H9 (cell line): ENCODE measurements at regions not wholly inside any gene's neighbourhood (a gene's known extent, or its start where the extent isn't known, plus 50 kb on each side); places are given as distances from the start of the nearest gene placed in this dataset.

Experiments
- DNase-seq: peaks from one replicate; pipeline ENCODE4 v3.0.0-alpha.2; 2017
- H2AFZ ChIP-seq: one replicate; pipeline ENCODE4 v1.6.1; 2013; ENCODE audit warnings: mild to moderate bottlenecking, low read length, control low read depth, moderate library complexity
- H2AK5ac ChIP-seq: 2 replicates; pipeline ENCODE4 v1.6.1; 2013; ENCODE audit warnings: low read length, control low read depth, mixed read lengths; ENCODE audit not compliant: insufficient read length
- H2BK120ac ChIP-seq: one replicate; pipeline ENCODE4 v1.6.1; 2013; ENCODE audit warnings: low read depth, mild to moderate bottlenecking, low read length, control low read depth, inconsistent platforms; ENCODE audit not compliant: poor library complexity, severe bottlenecking
- H2BK12ac ChIP-seq: 2 replicates; pipeline ENCODE4 v1.6.1; 2013; ENCODE audit warnings: low read length, control low read depth, mixed read lengths, low read depth; ENCODE audit not compliant: insufficient read length
- H2BK15ac ChIP-seq: 2 replicates; pipeline ENCODE4 v1.6.1; 2013; ENCODE audit warnings: low read depth, low read length, control low read depth
- H2BK20ac ChIP-seq: one replicate; pipeline ENCODE4 v1.6.1; 2013; ENCODE audit warnings: low read depth, mild to moderate bottlenecking, low read length, control low read depth, inconsistent platforms; ENCODE audit not compliant: poor library complexity, severe bottlenecking
- H2BK5ac ChIP-seq: 2 replicates; pipeline ENCODE4 v1.6.1; 2013; ENCODE audit warnings: low read length, control low read depth, mixed read lengths; ENCODE audit not compliant: insufficient read length
- H3K14ac ChIP-seq: 2 replicates; pipeline ENCODE4 v1.6.1; 2013; ENCODE audit warnings: low read length, control low read depth; ENCODE audit not compliant: insufficient read depth
- H3K18ac ChIP-seq: 2 replicates; pipeline ENCODE4 v1.6.1; 2013; ENCODE audit warnings: low read depth, mild to moderate bottlenecking, mixed read lengths, low read length, control low read depth; ENCODE audit not compliant: insufficient read length
- H3K23ac ChIP-seq: 2 replicates; pipeline ENCODE4 v1.6.1; 2013; ENCODE audit warnings: low read length, control low read depth, mixed read lengths, low read depth; ENCODE audit not compliant: insufficient read length
- H3K23me2 ChIP-seq: 2 replicates; pipeline ENCODE4 v1.6.1; 2013; ENCODE audit warnings: low read depth, mild to moderate bottlenecking, mixed read lengths, low read length, control low read depth; ENCODE audit not compliant: insufficient read length, poor library complexity, severe bottlenecking
- H3K27ac ChIP-seq: 2 replicates; pipeline ENCODE4 v1.5.1; 2013; ENCODE audit warnings: low read length, control low read depth, mixed read lengths, low read depth; ENCODE audit not compliant: insufficient read length
- H3K27me3 ChIP-seq: 2 replicates; pipeline ENCODE4 v1.6.1; 2013; ENCODE audit warnings: low read length, control low read depth, inconsistent platforms; ENCODE audit not compliant: insufficient read depth
- H3K4ac ChIP-seq: 2 replicates; pipeline ENCODE4 v1.6.1; 2013; ENCODE audit warnings: low read depth, mild to moderate bottlenecking, control low read depth, inconsistent platforms, low read length, moderate library complexity
- H3K4me1 ChIP-seq: 2 replicates; pipeline ENCODE4 v1.6.1; 2013; ENCODE audit warnings: low read length, control low read depth, inconsistent platforms; ENCODE audit not compliant: insufficient read depth
- H3K4me2 ChIP-seq: 2 replicates; pipeline ENCODE4 v1.6.1; 2013; ENCODE audit warnings: low read length, control low read depth, mixed read lengths; ENCODE audit not compliant: insufficient read length, insufficient read depth
- H3K56ac ChIP-seq: 2 replicates; pipeline ENCODE4 v1.6.1; 2013; ENCODE audit warnings: low read depth, mild to moderate bottlenecking, mixed read lengths, low read length, control low read depth; ENCODE audit not compliant: insufficient read length
- H3K79me1 ChIP-seq: 2 replicates; pipeline ENCODE4 v1.6.1; 2013; ENCODE audit warnings: low read depth, mild to moderate bottlenecking, moderate library complexity, low read length, control low read depth, inconsistent platforms; ENCODE audit not compliant: insufficient read depth, poor library complexity, severe bottlenecking
- H3K79me2 ChIP-seq: 2 replicates; pipeline ENCODE4 v1.6.1; 2013; ENCODE audit warnings: low read length, control low read depth, inconsistent platforms; ENCODE audit not compliant: insufficient read depth
- H3K9ac ChIP-seq: 2 replicates; pipeline ENCODE4 v1.6.1; 2013; ENCODE audit warnings: low read length, control low read depth, mixed read lengths; ENCODE audit not compliant: insufficient read length; ENCODE audit errors: extremely low read depth
- H3K9me3 ChIP-seq: one replicate; pipeline ENCODE4 v1.6.1; 2013; ENCODE audit warnings: low read depth, low read length, inconsistent platforms; ENCODE audit not compliant: control insufficient read depth
- H3T11ph ChIP-seq: one replicate; pipeline ENCODE4 v1.6.1; 2013; ENCODE audit warnings: mild to moderate bottlenecking, low read length, control low read depth, inconsistent platforms
- H4K20me1 ChIP-seq: one replicate; pipeline ENCODE4 v1.6.1; 2013; ENCODE audit not compliant: control insufficient read depth, insufficient read length, insufficient read depth
- H4K5ac ChIP-seq: 2 replicates; pipeline ENCODE4 v1.6.1; 2013; ENCODE audit warnings: low read depth, mild to moderate bottlenecking, mixed read lengths, low read length, control low read depth; ENCODE audit not compliant: insufficient read length
- H4K8ac ChIP-seq: replicated peaks from 2 replicates; pipeline ENCODE4 v1.6.1; 2013; ENCODE audit warnings: low read length, control low read depth, mixed read lengths, low read depth; ENCODE audit not compliant: insufficient read length
- H4K91ac ChIP-seq: 2 replicates; pipeline ENCODE4 v1.6.1; 2013; ENCODE audit warnings: low read depth, mild to moderate bottlenecking, moderate library complexity, mixed read lengths, low read length, control low read depth; ENCODE audit not compliant: insufficient read length
- H3K27ac Mint-ChIP-seq, 3 experiments: 2 replicates in 2 of 3; 3 replicates in 1 of 3; pipeline ENCODE4 v1.8.0; 2020 to 2021; ENCODE audit warnings: mixed read lengths in 3 of 3, mild to moderate bottlenecking in 1 of 3, moderate library complexity in 1 of 3
- H3K27me3 Mint-ChIP-seq: 2 replicates; pipeline ENCODE4 v1.8.0; 2021; ENCODE audit warnings: low read depth, mild to moderate bottlenecking, moderate library complexity, mixed read lengths
- H3K36me3 Mint-ChIP-seq, 3 experiments: 2 replicates in 2 of 3; 3 replicates in 1 of 3; pipeline ENCODE4 v1.8.0; 2020 to 2021; ENCODE audit warnings: low read depth in 3 of 3, mixed read lengths in 3 of 3; ENCODE audit not compliant: insufficient read depth in 1 of 3
- H3K4me1 Mint-ChIP-seq, 2 experiments: 2 replicates each; pipeline ENCODE4 v1.8.0; 2020; ENCODE audit warnings: mixed read lengths in 2 of 2
- H3K4me3 Mint-ChIP-seq, 2 experiments: 2 replicates in 1 of 2; 3 replicates in 1 of 2; pipeline ENCODE4 v1.8.0; 2020 to 2021; ENCODE audit warnings: mild to moderate bottlenecking in 2 of 2, mixed read lengths in 2 of 2, moderate library complexity in 1 of 2
- H3K9me3 Mint-ChIP-seq, 2 experiments: 2 replicates in 1 of 2; 3 replicates in 1 of 2; pipeline ENCODE4 v1.8.0; 2020; ENCODE audit warnings: mild to moderate bottlenecking in 2 of 2, mixed read lengths in 2 of 2, moderate library complexity in 1 of 2
- CTCF ChIP-seq: fragments of 200-600 bp; sonication (generic); conservative IDR thresholded peaks from 3 replicates; pipeline ENCODE4 v1.8.0; 2021; ENCODE audit warnings: antibody characterized with exemption, mild to moderate bottlenecking
- WGBS: extraction: QIAGEN DNeasy Blood & Tissue Kit; methylation state at CpG from one replicate; pipeline ENCODE4 v1.1.7; 2013; ENCODE audit warnings: missing lambda C conversion rate, low lambda C conversion rate, mixed read lengths; ENCODE audit not compliant: insufficient read length; ENCODE audit errors: extremely low coverage; 5-methylcytosine and 5-hydroxymethylcytosine counted together

GRCh38 chr2:59956981-59957380 is 596.5 kb downstream of the BCL11A start:
- no peak overlapping the region for H3K18ac ChIP-seq
- DNase-seq: no peak
- Mint-ChIP-seq H3K4me3 (no peak overlapping the region), H3K27me3 (peaks cover 8% of the 10 kb centered on the region), H3K9me3 (no peaks in the 10 kb centered on the region), H3K4me1 (peaks cover 23 to 27% of the 10 kb centered on the region in 2 experiments), H3K27ac (no peak overlapping the region), H3K36me3 (no peaks in the 10 kb centered on the region)
- no peak overlapping the region for H3K27ac ChIP-seq
- no peak overlapping the region for H2AK5ac ChIP-seq
- no peak overlapping the region for H3K4ac ChIP-seq
- no peak overlapping the region for H2AFZ ChIP-seq
- H4K8ac ChIP-seq: no peak overlapping the region
- H2BK5ac ChIP-seq: no peak overlapping the region
- no peak overlapping the region for H2BK15ac ChIP-seq
- H3K56ac ChIP-seq: no peak overlapping the region
- H3T11ph ChIP-seq: no peak overlapping the region
- H4K91ac ChIP-seq: no peak overlapping the region
- no CpG with 5 or more reads among the region's 4 CpGs for WGBS
- no peaks in the 10 kb centered on the region for H3K79me1 ChIP-seq
- H3K27me3 ChIP-seq: no peaks in the 10 kb centered on the region
- H2BK120ac ChIP-seq: no peak overlapping the region
- no peaks in the 10 kb centered on the region for H3K23me2 ChIP-seq
- H2BK12ac ChIP-seq: no peak overlapping the region
- H2BK20ac ChIP-seq: no peak overlapping the region
- no peak overlapping the region for H3K23ac ChIP-seq
- no peaks in the 10 kb centered on the region for H3K9me3 ChIP-seq
- H4K20me1 ChIP-seq: no peaks in the 10 kb centered on the region
- H4K5ac ChIP-seq: no peak overlapping the region
- no peaks in the 10 kb centered on the region for H3K79me2 ChIP-seq
- H3K9ac ChIP-seq: no peak overlapping the region
- no peaks in the 10 kb centered on the region for H3K4me1 ChIP-seq
- no peak overlapping the region for H3K4me2 ChIP-seq
- TF ChIP-seq CTCF: no peak
- no peak overlapping the region for H3K14ac ChIP-seq
